Mammary epithelial cell (primary cell): ENCODE measurements at regions not wholly inside any gene's neighbourhood (a gene's known extent, or its start where the extent isn't known, plus 50 kb on each side); places are given as distances from the start of the nearest gene placed in this dataset.

ENCODE experiments used
- EZH2 ChIP-seq: IDR thresholded peaks from 2 replicates; pipeline ENCODE4 v1.6.1; 2012; ENCODE audit warnings: low read length, inconsistent platforms, borderline replicate concordance
- TF ChIP-seq, protein P1 (sequence below), 2 donors: IDR thresholded peaks in 1 of 2; conservative IDR thresholded peaks in 1 of 2; 2 replicates each; pipeline ENCODE4 v1.5.1; 2011 to 2012; ENCODE audit warnings: inconsistent platforms in 2 of 2, low read length in 2 of 2, mild to moderate bottlenecking in 2 of 2, control low read depth in 1 of 2, low read depth in 1 of 2; ENCODE audit not compliant: insufficient read depth in 1 of 2; ENCODE audit errors: extremely low read depth in 1 of 2

GRCh38 chr12:46432325-46432724 is 59.8 kb upstream of the SLC38A2 start:
- TF ChIP-seq, protein P1, sequence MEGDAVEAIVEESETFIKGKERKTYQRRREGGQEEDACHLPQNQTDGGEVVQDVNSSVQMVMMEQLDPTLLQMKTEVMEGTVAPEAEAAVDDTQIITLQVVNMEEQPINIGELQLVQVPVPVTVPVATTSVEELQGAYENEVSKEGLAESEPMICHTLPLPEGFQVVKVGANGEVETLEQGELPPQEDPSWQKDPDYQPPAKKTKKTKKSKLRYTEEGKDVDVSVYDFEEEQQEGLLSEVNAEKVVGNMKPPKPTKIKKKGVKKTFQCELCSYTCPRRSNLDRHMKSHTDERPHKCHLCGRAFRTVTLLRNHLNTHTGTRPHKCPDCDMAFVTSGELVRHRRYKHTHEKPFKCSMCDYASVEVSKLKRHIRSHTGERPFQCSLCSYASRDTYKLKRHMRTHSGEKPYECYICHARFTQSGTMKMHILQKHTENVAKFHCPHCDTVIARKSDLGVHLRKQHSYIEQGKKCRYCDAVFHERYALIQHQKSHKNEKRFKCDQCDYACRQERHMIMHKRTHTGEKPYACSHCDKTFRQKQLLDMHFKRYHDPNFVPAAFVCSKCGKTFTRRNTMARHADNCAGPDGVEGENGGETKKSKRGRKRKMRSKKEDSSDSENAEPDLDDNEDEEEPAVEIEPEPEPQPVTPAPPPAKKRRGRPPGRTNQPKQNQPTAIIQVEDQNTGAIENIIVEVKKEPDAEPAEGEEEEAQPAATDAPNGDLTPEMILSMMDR (conservative IDR thresholded peaks at IDR 0.05 in 1 of 2, IDR thresholded peaks at IDR 0.05 in 1 of 2; ENCODE audit: extremely low read depth in 1 of 2, insufficient read depth in 1 of 2, low read depth in 1 of 2, low read length in 2 of 2), result no peak
- no peak for TF ChIP-seq EZH2
